ENCODE measurements at regions not wholly inside any gene's neighbourhood (a gene's known extent, or its start where the extent isn't known, plus 50 kb on each side); places are given as distances from the start of the nearest gene placed in this dataset.
"Not testable (repeated sequence)": the region's sequence is repeated elsewhere in the genome, so short reads cannot be mapped to it uniquely, and the experiment has no call there.

DNA sequence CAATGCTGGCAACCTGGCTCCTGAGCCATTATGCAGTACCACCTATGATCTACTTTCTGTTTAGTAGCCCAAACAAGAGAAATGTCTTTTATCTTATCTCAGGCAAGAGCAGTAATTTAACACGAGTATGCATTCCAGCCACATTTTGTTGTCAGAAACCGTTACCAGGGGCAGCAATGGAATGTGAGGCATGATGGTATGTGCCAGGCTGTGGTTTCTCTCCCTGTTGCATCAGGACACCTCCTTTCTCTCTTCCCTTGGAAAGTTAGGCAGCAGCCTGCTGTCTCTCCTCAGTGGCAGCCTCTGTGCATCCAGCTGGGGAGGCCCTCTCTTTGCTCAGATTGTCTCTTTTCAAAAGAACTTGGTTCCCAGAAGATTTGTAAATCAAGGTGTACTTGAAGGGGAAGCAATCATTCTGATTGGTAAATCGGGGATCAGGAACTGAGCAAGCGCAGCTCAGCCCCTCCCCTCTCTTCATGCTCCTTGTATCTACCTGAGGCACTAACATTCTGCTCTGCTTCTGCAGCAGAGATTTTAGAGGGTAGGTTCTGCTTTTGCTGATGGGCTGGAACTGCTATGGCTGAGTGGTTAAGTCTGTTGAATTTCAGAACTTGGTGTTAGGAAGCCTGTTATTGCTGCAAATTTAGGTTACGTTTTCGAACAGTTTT is 229.2 kb downstream of the ADAMTS15 start:
- H3K4me1 ChIP-seq, result peaks cover 14 to 49% of the 10 kb centered on the region in 2 donors
- H3K36me3 ChIP-seq, result no peaks in the 10 kb centered on the region
- intact Hi-C loops (cut with DNase I), result loop anchor here (2.0 to 5.0 kb wide), 5 partner anchors 65 to 230 kb away; partner anchors contain the start of gene ADAMTS15
- TF ChIP-seq, protein P1, sequence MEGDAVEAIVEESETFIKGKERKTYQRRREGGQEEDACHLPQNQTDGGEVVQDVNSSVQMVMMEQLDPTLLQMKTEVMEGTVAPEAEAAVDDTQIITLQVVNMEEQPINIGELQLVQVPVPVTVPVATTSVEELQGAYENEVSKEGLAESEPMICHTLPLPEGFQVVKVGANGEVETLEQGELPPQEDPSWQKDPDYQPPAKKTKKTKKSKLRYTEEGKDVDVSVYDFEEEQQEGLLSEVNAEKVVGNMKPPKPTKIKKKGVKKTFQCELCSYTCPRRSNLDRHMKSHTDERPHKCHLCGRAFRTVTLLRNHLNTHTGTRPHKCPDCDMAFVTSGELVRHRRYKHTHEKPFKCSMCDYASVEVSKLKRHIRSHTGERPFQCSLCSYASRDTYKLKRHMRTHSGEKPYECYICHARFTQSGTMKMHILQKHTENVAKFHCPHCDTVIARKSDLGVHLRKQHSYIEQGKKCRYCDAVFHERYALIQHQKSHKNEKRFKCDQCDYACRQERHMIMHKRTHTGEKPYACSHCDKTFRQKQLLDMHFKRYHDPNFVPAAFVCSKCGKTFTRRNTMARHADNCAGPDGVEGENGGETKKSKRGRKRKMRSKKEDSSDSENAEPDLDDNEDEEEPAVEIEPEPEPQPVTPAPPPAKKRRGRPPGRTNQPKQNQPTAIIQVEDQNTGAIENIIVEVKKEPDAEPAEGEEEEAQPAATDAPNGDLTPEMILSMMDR (IDR thresholded peaks at IDR 0.05), result no peak
- peak overlapping the region; percentile 92 to 94 for H3K27ac ChIP-seq
- no peaks in the 10 kb centered on the region for H3K27me3 ChIP-seq
- H3K4me3 ChIP-seq, result no peak overlapping the region
- DNase-seq (ENCODE audit: low spot score in 2 of 2), result no peak
- H3K9me3 ChIP-seq, result peaks cover 13 to 20% of the 10 kb centered on the region in 2 donors

DNA sequence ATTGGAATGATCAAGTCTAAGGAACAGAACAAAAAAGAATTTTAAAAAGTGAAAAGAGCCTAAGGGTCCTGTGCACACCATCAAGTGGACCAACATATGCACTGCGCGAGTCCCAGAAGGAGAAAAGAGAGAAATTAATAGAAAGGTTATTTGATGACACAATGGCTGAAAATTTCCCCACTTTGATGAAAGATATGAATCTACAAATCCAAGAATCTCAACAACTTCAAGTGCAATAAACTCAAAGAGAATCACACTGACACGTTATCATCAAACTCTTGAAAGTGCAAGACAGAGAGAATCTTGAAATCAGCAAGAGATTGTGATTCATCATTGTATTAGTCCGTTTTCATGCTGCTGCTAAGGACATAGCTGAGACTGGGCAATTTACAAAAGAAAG is 230.8 kb downstream of the ADAMTS15 start:
- H3K36me3 ChIP-seq, result no peaks in the 10 kb centered on the region
- no peak overlapping the region for H3K4me3 ChIP-seq
- intact Hi-C loops (cut with DNase I), result loop anchor here (5.0 kb wide), 4 partner anchors 103 to 232 kb away; partner anchors contain the start of gene ADAMTS15
- TF ChIP-seq, protein P1 (IDR thresholded peaks at IDR 0.05), result no peak
- peaks cover 13 to 20% of the 10 kb centered on the region in 2 donors for H3K9me3 ChIP-seq
- no peak overlapping the region for H3K27ac ChIP-seq
- no peak for DNase-seq (ENCODE audit: low spot score in 2 of 2)
- H3K27me3 ChIP-seq, result no peaks in the 10 kb centered on the region
- peaks cover 7 to 33% of the 10 kb centered on the region in 2 donors for H3K4me1 ChIP-seq

DNA sequence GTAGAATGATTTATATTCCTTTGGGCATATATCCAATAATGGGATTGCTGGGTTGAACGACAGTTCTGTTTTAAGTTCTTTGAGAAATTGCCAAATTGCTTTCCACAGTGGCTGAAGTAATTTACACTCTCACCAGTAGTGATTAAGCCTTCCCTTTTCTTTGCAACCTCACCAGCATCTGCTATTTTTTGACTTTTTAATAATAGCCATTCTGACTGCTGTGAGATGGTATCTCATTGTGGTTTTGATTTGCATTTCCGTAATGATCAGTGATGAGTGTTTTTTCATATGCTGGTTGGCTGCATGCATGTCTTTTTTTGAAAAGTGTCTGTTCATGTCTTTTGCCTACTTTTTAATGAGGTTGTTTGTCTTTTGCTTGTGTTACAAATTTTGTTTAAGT is 233.8 kb downstream of the SNX19 start:
- H3K27ac ChIP-seq; DNase-seq (ENCODE audit: low spot score in 2 of 2); H3K36me3 ChIP-seq; H3K4me3 ChIP-seq; intact Hi-C loops (cut with DNase I); H3K4me1 ChIP-seq; H3K27me3 ChIP-seq: not testable (repeated sequence)
- peaks cover 13 to 20% of the 10 kb centered on the region in 2 donors for H3K9me3 ChIP-seq

- Histone ChIP-seq H3K36me3 (no peaks in the 10 kb centered on the region), H3K4me1 (peaks cover 0 to 6% of the 10 kb centered on the region in 2 donors), H3K4me3 (no peak overlapping the region), H3K27ac (peak overlapping the region; percentile 21 to 25), H3K9me3 (no peaks in the 10 kb centered on the region), H3K27me3 (no peaks in the 10 kb centered on the region)
- TF ChIP-seq, protein P1 (IDR thresholded peaks at IDR 0.05), result no peak
- intact Hi-C loops (cut with DNase I), result no loop called here
- no peak for DNase-seq (ENCODE audit: low spot score in 2 of 2)
Measured at GRCh38 chr11:130689222-130689908, 226.9 kb downstream of the SNX19 start.

GRCh38 chr11:130691581-130691980 is 224.7 kb downstream of the SNX19 start:
- Histone ChIP-seq H3K4me1 (peaks cover 0 to 6% of the 10 kb centered on the region in 2 donors), H3K36me3 (no peaks in the 10 kb centered on the region), H3K4me3 (no peak overlapping the region), H3K27me3 (no peaks in the 10 kb centered on the region), H3K9me3 (no peaks in the 10 kb centered on the region), H3K27ac (no peak overlapping the region)
- intact Hi-C loops (cut with DNase I), result no loop called here
- TF ChIP-seq, protein P1 (IDR thresholded peaks at IDR 0.05), result no peak
- DNase-seq (ENCODE audit: low spot score in 2 of 2), result no peak

DNA sequence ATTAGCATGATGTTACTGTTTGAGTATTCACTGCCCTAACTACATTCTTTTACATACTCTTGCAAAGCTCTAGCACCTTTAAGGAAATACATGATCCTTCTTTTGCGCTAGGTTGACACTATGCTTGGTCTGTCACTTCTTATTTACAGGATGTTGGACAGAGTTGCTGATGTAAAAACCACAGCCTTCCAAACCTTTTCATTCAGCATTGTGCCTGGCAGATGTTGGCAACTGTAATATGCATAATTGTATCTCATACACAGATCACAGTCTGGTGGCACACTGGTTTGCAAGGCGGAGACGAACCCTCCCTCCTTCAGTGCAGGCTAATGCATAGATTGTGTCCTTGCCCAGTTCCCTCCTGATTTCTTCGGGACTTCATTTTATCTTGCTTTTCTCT is 224.1 kb downstream of the SNX19 start:
- TF ChIP-seq, protein P1 (IDR thresholded peaks at IDR 0.05), result no peak
- DNase-seq (ENCODE audit: low spot score in 2 of 2), result no peak
- Histone ChIP-seq H3K9me3 (no peaks in the 10 kb centered on the region), H3K4me1 (peaks cover 0 to 6% of the 10 kb centered on the region in 2 donors), H3K27ac (no peak overlapping the region), H3K4me3 (no peak overlapping the region), H3K27me3 (no peaks in the 10 kb centered on the region), H3K36me3 (no peaks in the 10 kb centered on the region)
- intact Hi-C loops (cut with DNase I), result no loop called here
